ENCODE measurements at regions not wholly inside any gene's neighbourhood (a gene's known extent, or its start where the extent isn't known, plus 50 kb on each side); places are given as distances from the start of the nearest gene placed in this dataset.

DNA sequence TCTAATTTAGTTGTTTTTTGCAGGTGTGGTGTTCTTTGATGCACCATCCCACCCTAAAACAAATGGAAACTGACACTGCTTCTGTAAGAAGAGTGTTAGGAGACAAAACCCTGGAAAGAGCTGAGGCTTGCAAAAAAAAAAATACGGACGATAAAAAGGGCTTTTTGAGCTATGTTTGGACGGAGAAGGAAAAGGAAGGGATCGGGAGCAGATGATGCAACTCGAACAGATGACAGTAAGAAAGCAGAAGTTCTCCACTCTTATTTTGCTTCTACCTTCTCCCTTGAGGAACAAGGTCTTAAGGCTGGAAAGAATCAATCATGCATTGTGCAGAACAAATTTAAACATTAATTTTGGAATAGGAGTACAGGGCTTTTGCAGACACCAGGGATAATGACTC, 136.7 kb downstream of the MAF start (continued):
- TF ChIP-seq, protein P1, sequence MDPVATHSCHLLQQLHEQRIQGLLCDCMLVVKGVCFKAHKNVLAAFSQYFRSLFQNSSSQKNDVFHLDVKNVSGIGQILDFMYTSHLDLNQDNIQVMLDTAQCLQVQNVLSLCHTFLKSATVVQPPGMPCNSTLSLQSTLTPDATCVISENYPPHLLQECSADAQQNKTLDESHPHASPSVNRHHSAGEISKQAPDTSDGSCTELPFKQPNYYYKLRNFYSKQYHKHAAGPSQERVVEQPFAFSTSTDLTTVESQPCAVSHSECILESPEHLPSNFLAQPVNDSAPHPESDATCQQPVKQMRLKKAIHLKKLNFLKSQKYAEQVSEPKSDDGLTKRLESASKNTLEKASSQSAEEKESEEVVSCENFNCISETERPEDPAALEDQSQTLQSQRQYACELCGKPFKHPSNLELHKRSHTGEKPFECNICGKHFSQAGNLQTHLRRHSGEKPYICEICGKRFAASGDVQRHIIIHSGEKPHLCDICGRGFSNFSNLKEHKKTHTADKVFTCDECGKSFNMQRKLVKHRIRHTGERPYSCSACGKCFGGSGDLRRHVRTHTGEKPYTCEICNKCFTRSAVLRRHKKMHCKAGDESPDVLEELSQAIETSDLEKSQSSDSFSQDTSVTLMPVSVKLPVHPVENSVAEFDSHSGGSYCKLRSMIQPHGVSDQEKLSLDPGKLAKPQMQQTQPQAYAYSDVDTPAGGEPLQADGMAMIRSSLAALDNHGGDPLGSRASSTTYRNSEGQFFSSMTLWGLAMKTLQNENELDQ (CRISPR knock-in tag; IDR thresholded peaks at IDR 0.05; ENCODE audit: borderline replicate concordance), result no peak
- TF ChIP-seq PML (IDR thresholded peaks at IDR 0.05; ENCODE audit: low read length) (no peak), TBL1XR1 (IDR thresholded peaks at IDR 0.05; ENCODE audit: low read length in 2 of 2) (no peak), HDAC8 (tag; IDR thresholded peaks at IDR 0.05) (no peak), E2F3 (CRISPR knock-in tag; IDR thresholded peaks at IDR 0.05) (no peak), HCFC1 (IDR thresholded peaks at IDR 0.05; ENCODE audit: low read depth, low read length) (no peak), TEAD1 (CRISPR knock-in tag; IDR thresholded peaks at IDR 0.05) (no peak), ZNF785 (CRISPR knock-in tag; IDR thresholded peaks at IDR 0.05) (no peak), SMAD3 (CRISPR knock-in tag; conservative IDR thresholded peaks at IDR 0.05) (no peak), ZBTB8A (IDR thresholded peaks at IDR 0.05; ENCODE audit: partially characterized antibody) (no peak)
- TF ChIP-seq, protein P2, sequence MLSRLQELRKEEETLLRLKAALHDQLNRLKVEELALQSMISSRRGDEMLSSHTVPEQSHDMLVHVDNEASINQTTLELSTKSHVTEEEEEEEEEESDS (CRISPR knock-in tag; IDR thresholded peaks at IDR 0.05), result no peak

GRCh38 chr16:79456036-79456435, 144.5 kb downstream of the MAF start:
- no peak for ATAC-seq
- H3K9ac ChIP-seq (ENCODE audit: insufficient read depth in 1 of 2, low read depth in 2 of 2, low read length in 2 of 2), result no peak overlapping the region
- H3K36me3 ChIP-seq (ENCODE audit: control insufficient read depth, insufficient read depth, low read length), result no peaks in the 10 kb centered on the region
- ChIA-PET CTCF (ENCODE audit: low intra/inter-chr PET ratio) (no interaction called here), POLR2A (no interaction called here)
- no peaks in the 10 kb centered on the region for H4K20me1 ChIP-seq (replicated peaks; ENCODE audit: control insufficient read depth, insufficient read depth, low read length)
- H3K27me3 ChIP-seq (ENCODE audit: control insufficient read depth in 2 of 2, insufficient read depth in 2 of 2, low read length in 2 of 2), result peaks cover 3 to 4% of the 10 kb centered on the region in 2 experiments; a peak in 2 of 5 replicates
- no TSS peak for BruUV-seq (replicated peaks)
- H2AFZ ChIP-seq (ENCODE audit: low read depth, low read length), result no peak overlapping the region
- intact Hi-C loops (cut with micrococcal nuclease) (no loop called here), in situ Hi-C loops (cut with MboI) (no loop called here)
- FAIRE-seq, result no peak
- DNase-seq (ENCODE audit: extremely low read depth in 1 of 4, low spot score in 3 of 4), result no peak
- WGBS (ENCODE audit: insufficient coverage, low coverage, missing lambda C conversion rate), result 1% methylated on average over 4 of the region's 4 CpGs
- H3K9me3 ChIP-seq (replicated peaks; ENCODE audit: control insufficient read depth, insufficient read depth, low read depth, low read length), result no peaks in the 10 kb centered on the region
- H3K4me1 ChIP-seq (replicated peaks in 1 of 2; ENCODE audit: control insufficient read depth in 2 of 2, insufficient read depth in 2 of 2, low read length in 2 of 2), result no peaks in the 10 kb centered on the region
- no peak overlapping the region for H3K27ac ChIP-seq (ENCODE audit: extremely low read depth, low read depth, low read length)
- no peaks in the 10 kb centered on the region for H3K79me2 ChIP-seq (ENCODE audit: control insufficient read depth, insufficient read depth, low read length)
- no peak overlapping the region for H3K4me2 ChIP-seq (ENCODE audit: insufficient read depth, low read length)
- H3K9me1 ChIP-seq (ENCODE audit: control insufficient read depth, insufficient read depth, low read length), result no peaks in the 10 kb centered on the region
- H3K4me3 ChIP-seq, result no peak overlapping the region
- TF ChIP-seq, protein P3, sequence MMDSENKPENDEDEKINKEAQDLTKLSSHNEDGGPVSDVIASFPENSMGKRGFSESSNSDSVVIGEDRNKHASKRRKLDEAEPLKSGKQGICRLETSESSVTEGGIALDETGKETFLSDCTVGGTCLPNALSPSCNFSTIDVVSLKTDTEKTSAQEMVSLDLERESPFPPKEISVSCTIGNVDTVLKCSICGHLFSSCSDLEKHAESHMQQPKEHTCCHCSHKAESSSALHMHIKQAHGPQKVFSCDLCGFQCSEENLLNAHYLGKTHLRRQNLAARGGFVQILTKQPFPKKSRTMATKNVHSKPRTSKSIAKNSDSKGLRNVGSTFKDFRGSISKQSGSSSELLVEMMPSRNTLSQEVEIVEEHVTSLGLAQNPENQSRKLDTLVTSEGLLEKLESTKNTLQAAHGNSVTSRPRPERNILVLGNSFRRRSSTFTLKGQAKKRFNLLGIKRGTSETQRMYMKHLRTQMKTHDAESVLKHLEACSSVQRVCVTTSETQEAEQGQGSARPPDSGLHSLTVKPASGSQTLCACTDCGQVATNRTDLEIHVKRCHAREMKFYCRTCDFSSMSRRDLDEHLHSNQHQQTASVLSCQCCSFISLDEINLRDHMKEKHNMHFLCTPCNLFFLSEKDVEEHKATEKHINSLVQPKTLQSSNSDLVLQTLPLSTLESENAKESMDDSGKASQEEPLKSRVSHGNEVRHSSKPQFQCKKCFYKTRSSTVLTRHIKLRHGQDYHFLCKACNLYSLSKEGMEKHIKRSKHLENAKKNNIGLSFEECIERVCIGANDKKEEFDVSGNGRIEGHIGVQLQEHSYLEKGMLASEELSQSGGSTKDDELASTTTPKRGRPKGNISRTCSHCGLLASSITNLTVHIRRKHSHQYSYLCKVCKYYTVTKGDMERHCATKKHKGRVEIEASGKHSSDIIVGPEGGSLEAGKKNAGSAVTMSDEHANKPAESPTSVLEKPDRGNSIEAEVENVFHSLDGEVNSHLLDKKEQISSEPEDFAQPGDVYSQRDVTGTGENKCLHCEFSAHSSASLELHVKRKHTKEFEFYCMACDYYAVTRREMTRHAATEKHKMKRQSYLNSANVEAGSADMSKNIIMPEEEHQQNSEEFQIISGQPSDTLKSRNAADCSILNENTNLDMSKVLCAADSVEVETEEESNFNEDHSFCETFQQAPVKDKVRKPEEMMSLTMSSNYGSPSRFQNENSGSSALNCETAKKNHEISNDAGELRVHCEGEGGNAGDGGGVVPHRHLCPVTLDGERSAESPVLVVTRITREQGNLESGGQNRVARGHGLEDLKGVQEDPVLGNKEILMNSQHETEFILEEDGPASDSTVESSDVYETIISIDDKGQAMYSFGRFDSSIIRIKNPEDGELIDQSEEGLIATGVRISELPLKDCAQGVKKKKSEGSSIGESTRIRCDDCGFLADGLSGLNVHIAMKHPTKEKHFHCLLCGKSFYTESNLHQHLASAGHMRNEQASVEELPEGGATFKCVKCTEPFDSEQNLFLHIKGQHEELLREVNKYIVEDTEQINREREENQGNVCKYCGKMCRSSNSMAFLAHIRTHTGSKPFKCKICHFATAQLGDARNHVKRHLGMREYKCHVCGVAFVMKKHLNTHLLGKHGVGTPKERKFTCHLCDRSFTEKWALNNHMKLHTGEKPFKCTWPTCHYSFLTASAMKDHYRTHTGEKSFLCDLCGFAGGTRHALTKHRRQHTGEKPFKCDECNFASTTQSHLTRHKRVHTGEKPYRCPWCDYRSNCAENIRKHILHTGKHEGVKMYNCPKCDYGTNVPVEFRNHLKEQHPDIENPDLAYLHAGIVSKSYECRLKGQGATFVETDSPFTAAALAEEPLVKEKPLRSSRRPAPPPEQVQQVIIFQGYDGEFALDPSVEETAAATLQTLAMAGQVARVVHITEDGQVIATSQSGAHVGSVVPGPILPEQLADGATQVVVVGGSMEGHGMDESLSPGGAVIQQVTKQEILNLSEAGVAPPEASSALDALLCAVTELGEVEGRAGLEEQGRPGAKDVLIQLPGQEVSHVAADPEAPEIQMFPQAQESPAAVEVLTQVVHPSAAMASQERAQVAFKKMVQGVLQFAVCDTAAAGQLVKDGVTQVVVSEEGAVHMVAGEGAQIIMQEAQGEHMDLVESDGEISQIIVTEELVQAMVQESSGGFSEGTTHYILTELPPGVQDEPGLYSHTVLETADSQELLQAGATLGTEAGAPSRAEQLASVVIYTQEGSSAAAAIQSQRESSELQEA (IDR thresholded peaks at IDR 0.05; ENCODE audit: low read depth), result no peak
- no peak for TF ChIP-seq SLC30A9 (CRISPR knock-in tag; IDR thresholded peaks at IDR 0.05)
